HL-60 (cell line): ENCODE measurements at regions not wholly inside any gene's neighbourhood (a gene's known extent, or its start where the extent isn't known, plus 50 kb on each side); places are given as distances from the start of the nearest gene placed in this dataset.

ENCODE experiments used
- GABPA ChIP-seq: IDR thresholded peaks from 2 replicates; pipeline ENCODE4 v1.6.1; 2012; ENCODE audit warnings: low read depth
- POLR2AphosphoS5 ChIP-seq: IDR thresholded peaks from 2 replicates; pipeline ENCODE4 v1.6.1; 2012; ENCODE audit warnings: low read depth
- SPI1 ChIP-seq: IDR thresholded peaks from 2 replicates; pipeline ENCODE4 v1.6.1; 2012; ENCODE audit warnings: low read depth, mild to moderate bottlenecking, borderline replicate concordance
- TF ChIP-seq, protein P1 (sequence below): IDR thresholded peaks from one replicate; pipeline ENCODE4 v1.5.1; 2011; ENCODE audit warnings: low read length, control low read depth, inconsistent platforms; ENCODE audit not compliant: insufficient read depth
- TF ChIP-seq, protein P2 (sequence below): IDR thresholded peaks from 2 replicates; pipeline ENCODE4 v1.6.1; 2012; ENCODE audit warnings: low read depth; ENCODE audit not compliant: insufficient replicate concordance

DNA sequence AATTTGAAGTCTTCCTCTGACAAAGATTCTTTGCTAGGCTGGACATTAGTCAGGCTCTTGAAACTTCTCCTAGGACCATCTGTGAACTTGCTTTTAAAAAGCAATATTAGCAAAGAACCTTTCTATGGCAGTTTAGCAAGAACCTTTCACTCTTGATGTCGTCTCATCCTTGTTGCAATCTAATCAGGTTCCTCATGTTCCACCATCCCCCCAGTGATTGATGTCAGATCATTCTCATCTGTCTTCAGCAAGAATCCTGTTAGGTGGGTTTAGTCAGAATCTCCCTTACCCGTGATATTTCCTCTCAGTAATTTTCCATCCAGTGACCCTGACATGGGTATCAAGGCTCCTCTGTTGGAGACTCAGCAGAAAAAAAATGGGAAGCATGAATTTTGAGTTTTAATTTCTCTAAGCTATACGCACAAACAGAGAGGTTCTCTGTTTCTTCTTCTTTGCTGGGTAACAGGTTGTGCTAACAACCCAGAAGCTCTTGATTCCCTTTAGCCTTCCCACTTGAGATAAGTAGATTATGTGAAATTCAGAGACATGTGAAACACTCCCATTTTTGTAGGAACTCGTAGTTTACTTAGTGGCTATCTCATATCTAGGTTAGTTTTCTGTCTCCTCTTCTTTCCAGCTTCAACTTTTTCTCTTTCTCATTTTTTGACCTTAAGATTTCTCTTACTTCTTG lies 507.4 kb downstream of the C4orf33 start:
- TF ChIP-seq, protein P1, sequence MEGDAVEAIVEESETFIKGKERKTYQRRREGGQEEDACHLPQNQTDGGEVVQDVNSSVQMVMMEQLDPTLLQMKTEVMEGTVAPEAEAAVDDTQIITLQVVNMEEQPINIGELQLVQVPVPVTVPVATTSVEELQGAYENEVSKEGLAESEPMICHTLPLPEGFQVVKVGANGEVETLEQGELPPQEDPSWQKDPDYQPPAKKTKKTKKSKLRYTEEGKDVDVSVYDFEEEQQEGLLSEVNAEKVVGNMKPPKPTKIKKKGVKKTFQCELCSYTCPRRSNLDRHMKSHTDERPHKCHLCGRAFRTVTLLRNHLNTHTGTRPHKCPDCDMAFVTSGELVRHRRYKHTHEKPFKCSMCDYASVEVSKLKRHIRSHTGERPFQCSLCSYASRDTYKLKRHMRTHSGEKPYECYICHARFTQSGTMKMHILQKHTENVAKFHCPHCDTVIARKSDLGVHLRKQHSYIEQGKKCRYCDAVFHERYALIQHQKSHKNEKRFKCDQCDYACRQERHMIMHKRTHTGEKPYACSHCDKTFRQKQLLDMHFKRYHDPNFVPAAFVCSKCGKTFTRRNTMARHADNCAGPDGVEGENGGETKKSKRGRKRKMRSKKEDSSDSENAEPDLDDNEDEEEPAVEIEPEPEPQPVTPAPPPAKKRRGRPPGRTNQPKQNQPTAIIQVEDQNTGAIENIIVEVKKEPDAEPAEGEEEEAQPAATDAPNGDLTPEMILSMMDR: no peak
- TF ChIP-seq, protein P2, sequence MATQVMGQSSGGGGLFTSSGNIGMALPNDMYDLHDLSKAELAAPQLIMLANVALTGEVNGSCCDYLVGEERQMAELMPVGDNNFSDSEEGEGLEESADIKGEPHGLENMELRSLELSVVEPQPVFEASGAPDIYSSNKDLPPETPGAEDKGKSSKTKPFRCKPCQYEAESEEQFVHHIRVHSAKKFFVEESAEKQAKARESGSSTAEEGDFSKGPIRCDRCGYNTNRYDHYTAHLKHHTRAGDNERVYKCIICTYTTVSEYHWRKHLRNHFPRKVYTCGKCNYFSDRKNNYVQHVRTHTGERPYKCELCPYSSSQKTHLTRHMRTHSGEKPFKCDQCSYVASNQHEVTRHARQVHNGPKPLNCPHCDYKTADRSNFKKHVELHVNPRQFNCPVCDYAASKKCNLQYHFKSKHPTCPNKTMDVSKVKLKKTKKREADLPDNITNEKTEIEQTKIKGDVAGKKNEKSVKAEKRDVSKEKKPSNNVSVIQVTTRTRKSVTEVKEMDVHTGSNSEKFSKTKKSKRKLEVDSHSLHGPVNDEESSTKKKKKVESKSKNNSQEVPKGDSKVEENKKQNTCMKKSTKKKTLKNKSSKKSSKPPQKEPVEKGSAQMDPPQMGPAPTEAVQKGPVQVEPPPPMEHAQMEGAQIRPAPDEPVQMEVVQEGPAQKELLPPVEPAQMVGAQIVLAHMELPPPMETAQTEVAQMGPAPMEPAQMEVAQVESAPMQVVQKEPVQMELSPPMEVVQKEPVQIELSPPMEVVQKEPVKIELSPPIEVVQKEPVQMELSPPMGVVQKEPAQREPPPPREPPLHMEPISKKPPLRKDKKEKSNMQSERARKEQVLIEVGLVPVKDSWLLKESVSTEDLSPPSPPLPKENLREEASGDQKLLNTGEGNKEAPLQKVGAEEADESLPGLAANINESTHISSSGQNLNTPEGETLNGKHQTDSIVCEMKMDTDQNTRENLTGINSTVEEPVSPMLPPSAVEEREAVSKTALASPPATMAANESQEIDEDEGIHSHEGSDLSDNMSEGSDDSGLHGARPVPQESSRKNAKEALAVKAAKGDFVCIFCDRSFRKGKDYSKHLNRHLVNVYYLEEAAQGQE: no peak
- TF ChIP-seq POLR2AphosphoS5 (no peak), GABPA (no peak), SPI1 (no peak)
